Glutamatergic neuron (in vitro differentiated cells): ENCODE measurements at regions not wholly inside any gene's neighbourhood (a gene's known extent, or its start where the extent isn't known, plus 50 kb on each side); places are given as distances from the start of the nearest gene placed in this dataset.

Experiments
- DNase-seq: peaks from one replicate; pipeline ENCODE4 v3.0.0; 2022
- H3K27ac Mint-ChIP-seq: one replicate; pipeline ENCODE4 v1.8.0; 2020; ENCODE audit warnings: mild to moderate bottlenecking, mixed read lengths, inconsistent platforms; ENCODE audit not compliant: unreplicated experiment
- H3K27me3 Mint-ChIP-seq: one replicate; pipeline ENCODE4 v1.8.0; 2020; ENCODE audit warnings: mild to moderate bottlenecking, moderate library complexity, mixed read lengths, inconsistent platforms; ENCODE audit not compliant: unreplicated experiment
- H3K36me3 Mint-ChIP-seq: one replicate; pipeline ENCODE4 v1.8.0; 2020; ENCODE audit warnings: mild to moderate bottlenecking, mixed read lengths, inconsistent platforms; ENCODE audit not compliant: unreplicated experiment
- H3K4me1 Mint-ChIP-seq: one replicate; pipeline ENCODE4 v1.8.0; 2020; ENCODE audit warnings: mild to moderate bottlenecking, low read depth, mixed read lengths, inconsistent platforms; ENCODE audit not compliant: unreplicated experiment
- H3K4me3 Mint-ChIP-seq: one replicate; pipeline ENCODE4 v1.8.0; 2020; ENCODE audit warnings: mild to moderate bottlenecking, mixed read lengths, inconsistent platforms; ENCODE audit not compliant: unreplicated experiment
- H3K9me3 Mint-ChIP-seq: one replicate; pipeline ENCODE4 v1.8.0; 2020; ENCODE audit warnings: mild to moderate bottlenecking, moderate library complexity, mixed read lengths, inconsistent platforms; ENCODE audit not compliant: unreplicated experiment
- CTCF ChIP-seq: fragments of 200-600 bp; sonication (generic); IDR thresholded peaks from one replicate; pipeline ENCODE4 v1.5.0; 2021; ENCODE audit not compliant: partially characterized antibody, unreplicated experiment

GRCh38 chr3:76949462-76949861 is 90.4 kb upstream of the ROBO2 start:
- no peak overlapping the region for H3K27ac Mint-ChIP-seq
- no peaks in the 10 kb centered on the region for H3K4me1 Mint-ChIP-seq
- no peaks in the 10 kb centered on the region for H3K27me3 Mint-ChIP-seq
- no peaks in the 10 kb centered on the region for H3K9me3 Mint-ChIP-seq
- DNase-seq: no peak
- no peaks in the 10 kb centered on the region for H3K36me3 Mint-ChIP-seq
- TF ChIP-seq CTCF: no peak
- H3K4me3 Mint-ChIP-seq: no peak overlapping the region

GRCh38 chr3:76950590-76950989 is 89.3 kb upstream of the ROBO2 start:
- Mint-ChIP-seq H3K9me3 (no peaks in the 10 kb centered on the region), H3K27me3 (no peaks in the 10 kb centered on the region), H3K27ac (no peak overlapping the region), H3K4me3 (no peak overlapping the region), H3K4me1 (no peaks in the 10 kb centered on the region), H3K36me3 (no peaks in the 10 kb centered on the region)
- no peak for DNase-seq
- no peak for TF ChIP-seq CTCF

- Mint-ChIP-seq H3K27me3 (no peaks in the 10 kb centered on the region), H3K9me3 (no peaks in the 10 kb centered on the region), H3K27ac (no peak overlapping the region), H3K36me3 (no peaks in the 10 kb centered on the region), H3K4me1 (peaks cover 2% of the 10 kb centered on the region), H3K4me3 (no peak overlapping the region)
- no peak for TF ChIP-seq CTCF
- DNase-seq: no peak
Observed at GRCh38 chr3:76954412-76954811, 85.5 kb upstream of the ROBO2 start.

GRCh38 chr3:76958274-76958673 is 81.6 kb upstream of the ROBO2 start:
- H3K4me1 Mint-ChIP-seq: peaks cover 2% of the 10 kb centered on the region
- H3K9me3 Mint-ChIP-seq: no peaks in the 10 kb centered on the region
- no peaks in the 10 kb centered on the region for H3K27me3 Mint-ChIP-seq
- DNase-seq: no peak
- H3K36me3 Mint-ChIP-seq: no peaks in the 10 kb centered on the region
- no peak overlapping the region for H3K4me3 Mint-ChIP-seq
- H3K27ac Mint-ChIP-seq: no peak overlapping the region
- TF ChIP-seq CTCF: no peak

- Mint-ChIP-seq H3K27me3 (no peaks in the 10 kb centered on the region), H3K4me1 (peaks cover 2% of the 10 kb centered on the region), H3K27ac (no peak overlapping the region), H3K4me3 (no peak overlapping the region), H3K9me3 (no peaks in the 10 kb centered on the region), H3K36me3 (no peaks in the 10 kb centered on the region)
- TF ChIP-seq CTCF: no peak
- DNase-seq: no peak
Observed at GRCh38 chr3:76958861-76959260, 81.0 kb upstream of the ROBO2 start.
